ENCODE measurements at regions not wholly inside any gene's neighbourhood (a gene's known extent, or its start where the extent isn't known, plus 50 kb on each side); places are given as distances from the start of the nearest gene placed in this dataset.

DNA sequence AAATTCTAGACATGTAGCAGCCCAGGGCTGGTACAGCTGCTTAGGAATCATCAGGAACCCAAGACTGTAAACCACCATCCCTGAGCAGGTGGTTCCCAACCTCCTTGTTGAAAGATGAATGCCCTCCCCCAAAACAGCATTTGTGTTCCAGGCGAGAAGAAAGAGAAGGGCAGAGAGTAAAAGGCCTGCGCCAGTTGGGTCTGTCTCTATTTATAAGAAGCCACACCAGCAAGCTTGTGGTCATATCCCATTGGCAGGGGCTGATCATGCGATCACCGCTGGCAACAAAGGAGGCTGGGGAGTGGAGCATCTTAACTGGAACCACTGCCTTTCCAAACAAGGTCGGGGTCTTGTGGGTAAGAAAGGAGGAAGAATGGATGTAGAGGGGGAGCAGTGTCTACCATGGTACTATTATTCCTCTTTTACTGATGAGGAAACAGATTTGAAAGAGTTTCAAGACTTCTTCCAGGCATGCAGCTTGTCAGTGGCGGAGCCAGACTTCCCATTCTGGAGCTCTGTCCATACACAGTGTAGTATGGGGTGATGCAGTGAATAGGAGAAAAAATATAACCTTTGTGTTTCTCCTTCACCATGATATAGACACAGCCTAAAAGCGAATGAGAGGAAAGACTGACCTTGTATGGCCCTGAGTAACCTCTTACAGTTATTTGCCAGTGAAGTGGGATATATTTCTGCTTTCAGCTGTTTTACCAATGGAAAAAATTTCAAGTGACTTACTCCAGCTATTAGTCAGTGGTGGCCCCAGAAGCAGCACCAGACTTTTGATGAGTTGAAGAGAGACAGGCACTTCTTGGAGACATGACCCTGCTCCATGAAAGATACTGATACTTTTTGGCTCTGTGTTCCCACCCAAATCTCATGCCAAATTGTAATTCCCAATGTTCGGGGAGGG, 222.6 kb downstream of the ABHD5 start:
- DNase-seq (ENCODE audit: low read depth), result no peak
- in situ Hi-C loops (cut with HindIII; ENCODE audit: low pct_unique_long_range_greater_than_20kb, low sequenced_read_pairs), result no loop called here

DNA sequence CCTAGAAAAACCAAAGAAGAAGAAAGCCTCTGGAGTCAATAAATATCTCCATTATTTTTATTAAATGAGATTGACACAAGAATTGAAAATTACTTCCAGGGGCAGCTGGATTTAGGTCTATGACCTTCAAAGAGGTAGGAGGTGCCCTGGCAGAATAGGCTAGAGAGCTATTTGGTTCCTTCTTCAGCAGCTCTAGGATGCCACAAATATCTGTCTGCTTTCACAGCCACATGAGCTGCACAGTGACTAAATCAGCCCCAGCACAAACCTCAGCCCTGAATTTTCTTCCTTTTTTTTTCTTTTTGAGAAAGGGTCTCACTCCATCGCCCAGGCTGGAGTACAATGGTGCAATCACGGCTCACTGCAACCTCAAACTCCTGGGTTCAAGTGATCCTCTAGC, 223.5 kb downstream of the ABHD5 start:
- DNase-seq (ENCODE audit: low read depth), result no peak
- in situ Hi-C loops (cut with HindIII; ENCODE audit: low pct_unique_long_range_greater_than_20kb, low sequenced_read_pairs), result no loop called here

DNA sequence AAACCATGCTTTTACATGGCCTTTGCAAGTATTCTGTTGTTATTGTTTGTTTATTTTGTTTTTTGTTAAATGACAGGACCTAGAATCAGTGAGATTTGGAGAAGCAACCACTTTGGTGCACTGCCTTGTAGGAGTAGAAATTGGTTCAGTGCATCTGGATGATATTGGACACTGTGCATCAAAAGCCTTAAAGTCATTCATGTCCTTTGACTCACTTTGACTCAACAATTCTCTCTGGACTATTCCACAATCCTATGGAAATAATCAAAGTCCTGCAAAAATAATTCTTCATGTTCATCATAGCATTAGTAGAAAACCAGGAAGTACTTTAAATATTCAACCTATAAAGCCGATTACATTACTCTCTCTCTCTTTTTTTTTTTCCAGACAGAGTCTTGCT, 224.8 kb downstream of the ABHD5 start:
- in situ Hi-C loops (cut with HindIII; ENCODE audit: low pct_unique_long_range_greater_than_20kb, low sequenced_read_pairs), result no loop called here
- no peak for DNase-seq (ENCODE audit: low read depth)

DNA sequence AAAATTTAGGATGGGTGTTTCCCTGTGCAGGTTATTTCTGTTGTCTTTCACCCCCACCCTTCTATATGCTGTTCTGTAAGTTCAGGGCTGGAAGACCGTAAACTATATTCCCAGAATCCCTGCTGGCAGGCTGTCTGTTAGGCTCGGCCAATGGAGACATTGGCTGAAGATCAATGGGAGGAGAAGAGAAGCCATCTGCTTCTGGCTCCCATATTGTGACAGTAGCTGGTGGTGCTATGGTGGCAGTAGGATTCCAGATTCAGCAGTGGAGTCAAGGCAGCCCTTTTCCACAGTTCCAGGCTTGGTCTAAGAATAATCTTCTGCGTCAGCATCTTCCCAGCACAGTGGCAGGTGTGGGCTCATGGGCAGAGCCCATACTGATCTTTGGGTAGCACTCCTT, 226.6 kb downstream of the ABHD5 start:
- DNase-seq (ENCODE audit: low read depth), result no peak
- in situ Hi-C loops (cut with HindIII; ENCODE audit: low pct_unique_long_range_greater_than_20kb, low sequenced_read_pairs), result no loop called here

DNA sequence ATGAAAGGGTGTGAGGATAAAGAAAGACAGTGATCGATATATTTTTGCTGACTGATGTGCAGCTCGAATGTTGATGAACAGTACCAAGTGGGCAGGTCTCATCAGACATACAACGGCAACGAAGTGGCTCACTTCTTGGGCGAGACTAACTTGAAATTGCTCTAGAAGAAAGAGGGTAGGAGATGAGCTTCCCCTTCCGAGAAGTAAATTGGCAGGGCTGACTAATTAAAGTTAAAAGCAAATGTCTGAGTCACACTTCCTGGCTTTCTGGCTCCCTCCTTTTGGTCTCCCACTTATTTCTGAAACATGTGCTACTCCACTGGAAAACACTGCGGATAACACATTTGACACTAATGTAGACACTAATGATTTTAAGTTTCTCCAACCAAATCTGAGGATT, 228.3 kb downstream of the ABHD5 start:
- in situ Hi-C loops (cut with HindIII; ENCODE audit: low pct_unique_long_range_greater_than_20kb, low sequenced_read_pairs), result no loop called here
- DNase-seq (ENCODE audit: low read depth), result no peak

DNA sequence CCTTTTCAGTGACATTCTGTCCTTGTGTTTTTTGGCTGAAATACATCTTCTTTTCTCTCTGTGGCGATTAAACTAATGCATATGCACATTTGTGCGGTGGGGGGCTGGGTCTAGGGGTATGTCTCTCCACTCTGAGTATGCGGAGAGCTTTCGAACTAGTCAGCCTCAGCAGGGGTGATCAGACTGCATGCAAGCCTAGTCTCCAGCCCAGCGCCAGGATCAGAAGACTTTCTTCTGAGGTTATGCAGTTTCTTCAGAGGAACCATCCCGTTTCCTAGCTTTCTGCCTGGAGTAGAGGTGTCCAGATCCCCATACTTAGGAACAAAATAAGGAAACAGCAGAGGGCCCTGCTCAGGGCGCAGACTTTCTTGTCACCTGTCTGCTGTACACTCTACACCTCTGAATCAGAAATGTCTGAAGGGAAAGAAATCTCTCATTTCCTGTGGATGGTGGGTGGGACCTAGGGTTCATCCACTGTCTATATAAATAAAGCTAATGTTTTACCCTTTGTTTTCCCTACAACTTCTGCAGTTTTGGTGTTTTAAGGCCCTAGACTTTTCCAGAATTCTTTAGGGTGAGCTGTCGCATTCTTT, 230.4 kb downstream of the ABHD5 start:
- in situ Hi-C loops (cut with HindIII; ENCODE audit: low pct_unique_long_range_greater_than_20kb, low sequenced_read_pairs), result no loop called here
- DNase-seq (ENCODE audit: low read depth), result no peak

DNA sequence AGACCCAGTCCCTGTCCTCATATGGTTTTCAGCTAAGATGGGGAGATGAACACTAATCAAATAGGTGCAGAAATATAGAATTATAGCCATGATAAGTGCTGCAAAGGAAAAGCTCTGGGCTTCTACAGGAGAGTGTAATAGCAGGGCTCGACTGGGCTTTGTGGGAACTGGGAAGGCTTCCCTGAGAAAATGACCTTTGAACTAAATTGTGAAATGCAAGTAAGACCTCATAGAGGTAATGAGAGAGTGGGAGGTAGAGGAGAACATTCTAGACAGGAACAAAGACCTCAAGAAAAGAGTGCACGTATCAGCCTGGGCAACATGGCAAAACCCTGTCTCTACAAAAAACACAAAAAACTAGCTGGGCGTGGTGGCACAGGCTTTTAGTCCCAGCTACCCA, 231.6 kb downstream of the ABHD5 start:
- DNase-seq (ENCODE audit: low read depth), result no peak
- in situ Hi-C loops (cut with HindIII; ENCODE audit: low pct_unique_long_range_greater_than_20kb, low sequenced_read_pairs), result no loop called here

DNA sequence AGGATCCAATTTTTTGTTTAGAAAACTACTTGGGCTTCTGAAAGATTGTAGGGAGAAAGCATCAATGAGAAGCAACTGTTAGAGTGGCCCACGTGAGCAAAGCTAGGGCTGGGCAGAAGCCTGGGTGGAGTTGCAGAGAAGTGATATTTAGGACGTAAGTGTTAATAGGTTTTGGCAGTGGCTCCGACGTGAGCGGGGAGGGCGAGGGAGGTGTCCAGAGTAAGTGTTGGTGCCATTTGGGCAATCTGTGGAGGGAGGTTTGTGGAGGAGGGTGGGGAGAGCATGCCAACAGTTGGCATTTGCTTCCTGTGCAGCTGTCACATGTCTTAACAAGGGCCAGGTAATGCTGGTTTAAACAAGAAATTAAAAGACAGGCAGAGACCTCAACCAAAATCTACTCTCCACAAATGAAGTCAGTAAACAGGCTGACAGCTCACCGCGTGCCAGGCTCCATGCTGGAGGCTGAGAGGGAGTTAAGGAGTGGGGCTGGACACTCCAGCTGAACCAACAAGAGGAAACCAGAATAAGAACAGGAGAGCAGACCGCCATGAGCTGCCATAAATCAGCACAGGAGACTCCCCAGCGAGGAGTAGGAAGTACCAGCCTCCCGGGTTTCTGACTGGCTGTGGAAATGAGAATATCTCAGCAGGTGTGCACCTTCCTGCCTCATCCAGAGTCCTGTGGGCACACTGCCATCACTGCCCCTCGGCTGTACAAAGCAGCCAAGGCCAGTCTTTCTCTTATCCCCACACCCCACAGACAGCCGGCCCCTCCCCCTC, 232.6 kb downstream of the ABHD5 start:
- in situ Hi-C loops (cut with HindIII; ENCODE audit: low pct_unique_long_range_greater_than_20kb, low sequenced_read_pairs), result no loop called here
- DNase-seq (ENCODE audit: low read depth), result no peak

DNA sequence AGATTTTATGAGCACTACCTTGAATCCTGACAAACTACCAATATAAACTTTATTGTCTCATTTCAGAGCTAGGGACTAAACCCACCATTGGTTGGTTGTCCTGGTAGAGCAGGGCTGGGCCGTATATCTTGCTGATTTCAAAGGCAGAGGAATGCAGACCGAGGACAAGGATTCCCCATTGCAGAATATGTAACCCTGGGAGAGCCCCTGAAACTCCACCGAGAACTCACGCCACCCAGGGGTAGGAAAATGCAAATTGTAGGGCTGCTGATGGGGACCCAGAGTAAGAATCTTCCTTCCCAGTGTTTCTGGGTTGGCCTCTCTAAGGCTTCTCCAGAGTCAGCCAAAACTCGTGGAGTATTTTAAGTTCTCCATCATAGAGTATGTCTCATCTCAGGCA, 235.3 kb downstream of the ABHD5 start:
- in situ Hi-C loops (cut with HindIII; ENCODE audit: low pct_unique_long_range_greater_than_20kb, low sequenced_read_pairs), result no loop called here
- DNase-seq (ENCODE audit: low read depth), result no peak

DNA sequence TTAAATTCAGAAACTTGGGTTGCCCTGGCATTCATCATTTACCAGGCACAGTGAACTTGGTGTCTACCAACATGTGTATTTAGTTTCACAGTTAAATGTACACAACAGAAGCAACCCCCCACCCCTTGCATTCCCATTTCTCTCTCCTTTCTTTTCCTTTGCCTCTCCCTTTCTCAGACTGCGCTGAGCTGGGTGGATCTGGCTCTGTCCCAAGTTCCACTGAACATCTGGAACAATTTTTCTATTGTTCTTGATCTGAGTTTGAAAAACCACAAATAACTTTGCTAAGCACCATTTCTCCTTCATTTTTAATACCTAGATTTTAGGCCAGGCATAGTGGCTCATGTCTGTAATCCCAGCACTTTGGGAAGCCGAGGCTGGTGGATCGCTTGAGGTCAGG, 242.2 kb downstream of the ABHD5 start:
- in situ Hi-C loops (cut with HindIII; ENCODE audit: low pct_unique_long_range_greater_than_20kb, low sequenced_read_pairs), result no loop called here
- DNase-seq (ENCODE audit: low read depth), result no peak

DNA sequence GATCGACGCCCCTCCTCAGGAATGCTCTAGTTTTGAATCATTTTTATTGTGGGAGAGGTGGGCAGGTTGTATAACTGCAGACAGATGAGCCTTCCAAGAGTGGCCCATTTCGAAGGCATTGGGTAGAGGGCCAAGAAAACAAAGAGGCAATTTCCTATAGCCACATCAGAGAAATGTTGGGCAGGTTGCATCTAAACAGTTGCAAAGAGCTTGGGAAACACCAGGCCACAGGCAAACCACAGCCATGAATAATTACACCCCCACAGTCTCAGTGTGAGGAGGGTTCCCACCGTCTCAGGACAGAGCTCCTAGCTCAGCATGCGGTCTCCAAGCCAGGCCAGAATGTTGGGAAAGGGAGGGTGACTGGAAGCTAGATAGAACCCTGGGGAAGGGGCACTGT, 257.3 kb downstream of the ABHD5 start:
- DNase-seq (ENCODE audit: low read depth), result no peak
- in situ Hi-C loops (cut with HindIII; ENCODE audit: low pct_unique_long_range_greater_than_20kb, low sequenced_read_pairs), result no loop called here

DNA sequence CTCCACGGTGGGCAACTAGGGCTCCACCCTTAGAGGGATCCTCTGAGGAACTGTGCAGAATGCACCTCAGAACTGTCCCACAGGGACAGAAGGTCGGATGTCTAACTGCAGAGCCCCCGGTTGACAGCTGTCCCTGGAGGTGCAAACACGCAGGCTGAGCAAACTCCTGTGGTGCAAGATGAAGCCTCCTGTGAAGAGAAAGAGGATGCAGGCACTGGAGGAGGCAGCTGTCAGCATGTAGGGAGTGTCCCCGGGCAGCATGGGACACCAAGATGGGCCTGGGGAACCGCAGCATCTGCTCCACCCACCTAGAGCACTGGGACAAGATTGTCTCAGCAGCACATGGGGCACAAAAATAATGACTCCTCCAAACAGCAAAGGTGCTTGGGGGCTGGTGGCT, 258.9 kb downstream of the ABHD5 start:
- no peak for DNase-seq (ENCODE audit: low read depth)
- in situ Hi-C loops (cut with HindIII; ENCODE audit: low pct_unique_long_range_greater_than_20kb, low sequenced_read_pairs), result no loop called here

DNA sequence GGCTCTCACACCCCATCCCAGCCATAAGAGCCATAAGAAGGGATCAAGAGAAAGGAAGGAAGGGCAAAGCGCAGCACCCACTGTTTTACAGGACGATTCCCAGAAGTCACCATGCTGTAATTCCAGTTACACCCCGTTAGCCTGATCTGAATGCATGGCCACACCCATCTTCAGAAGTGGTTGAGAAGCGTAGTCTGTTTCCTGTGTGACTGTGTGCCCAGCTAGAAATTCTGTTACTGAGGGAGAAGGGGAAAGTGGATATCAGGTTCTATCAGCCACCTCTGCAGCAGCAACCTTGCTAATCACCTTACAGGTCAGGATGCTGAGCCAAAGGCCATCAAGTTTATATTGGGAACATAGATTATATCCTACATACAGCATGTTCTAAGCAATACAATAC, 260.0 kb downstream of the ABHD5 start:
- in situ Hi-C loops (cut with HindIII; ENCODE audit: low pct_unique_long_range_greater_than_20kb, low sequenced_read_pairs), result no loop called here
- DNase-seq (ENCODE audit: low read depth), result no peak

DNA sequence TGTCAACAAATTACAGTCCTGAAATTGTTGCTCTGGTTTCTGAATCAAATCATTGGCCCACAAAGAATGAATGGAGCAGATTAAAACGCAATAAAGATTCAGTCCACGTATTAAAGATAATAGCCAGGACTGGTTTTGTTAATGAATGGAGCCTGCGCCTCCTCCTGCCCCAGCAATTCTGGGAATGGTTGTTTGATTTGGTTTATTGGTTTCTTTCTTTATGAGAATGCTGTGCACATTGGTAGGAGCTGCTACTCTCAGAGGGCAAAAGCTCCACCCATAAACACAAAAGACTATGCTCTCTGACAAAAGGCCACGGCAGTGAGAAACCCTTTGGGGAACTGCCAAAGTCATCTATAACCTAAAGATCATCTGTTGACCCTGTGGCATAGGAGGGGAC, 261.1 kb downstream of the ABHD5 start:
- in situ Hi-C loops (cut with HindIII; ENCODE audit: low pct_unique_long_range_greater_than_20kb, low sequenced_read_pairs), result no loop called here
- DNase-seq (ENCODE audit: low read depth), result no peak

DNA sequence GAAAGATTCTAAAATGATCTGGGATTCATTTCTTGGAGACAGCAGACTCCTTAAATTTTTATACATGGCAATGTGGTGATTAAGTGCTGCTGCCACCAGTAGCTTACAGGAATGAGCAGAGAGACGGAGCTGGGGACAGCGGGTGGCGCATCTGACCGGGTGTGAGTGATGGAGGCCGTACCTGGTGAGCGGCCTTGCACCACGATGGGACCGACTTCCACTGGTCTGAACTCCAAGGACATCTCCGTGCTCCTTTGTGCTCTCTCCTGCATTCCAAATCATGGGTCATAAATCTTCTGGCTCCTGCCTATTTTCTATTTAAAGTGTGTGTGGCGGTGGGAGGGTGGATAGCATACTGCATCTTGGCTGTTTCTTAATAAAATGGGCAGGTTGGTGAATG, 262.6 kb downstream of the ABHD5 start:
- in situ Hi-C loops (cut with HindIII; ENCODE audit: low pct_unique_long_range_greater_than_20kb, low sequenced_read_pairs), result no loop called here
- DNase-seq (ENCODE audit: low read depth), result no peak

DNA sequence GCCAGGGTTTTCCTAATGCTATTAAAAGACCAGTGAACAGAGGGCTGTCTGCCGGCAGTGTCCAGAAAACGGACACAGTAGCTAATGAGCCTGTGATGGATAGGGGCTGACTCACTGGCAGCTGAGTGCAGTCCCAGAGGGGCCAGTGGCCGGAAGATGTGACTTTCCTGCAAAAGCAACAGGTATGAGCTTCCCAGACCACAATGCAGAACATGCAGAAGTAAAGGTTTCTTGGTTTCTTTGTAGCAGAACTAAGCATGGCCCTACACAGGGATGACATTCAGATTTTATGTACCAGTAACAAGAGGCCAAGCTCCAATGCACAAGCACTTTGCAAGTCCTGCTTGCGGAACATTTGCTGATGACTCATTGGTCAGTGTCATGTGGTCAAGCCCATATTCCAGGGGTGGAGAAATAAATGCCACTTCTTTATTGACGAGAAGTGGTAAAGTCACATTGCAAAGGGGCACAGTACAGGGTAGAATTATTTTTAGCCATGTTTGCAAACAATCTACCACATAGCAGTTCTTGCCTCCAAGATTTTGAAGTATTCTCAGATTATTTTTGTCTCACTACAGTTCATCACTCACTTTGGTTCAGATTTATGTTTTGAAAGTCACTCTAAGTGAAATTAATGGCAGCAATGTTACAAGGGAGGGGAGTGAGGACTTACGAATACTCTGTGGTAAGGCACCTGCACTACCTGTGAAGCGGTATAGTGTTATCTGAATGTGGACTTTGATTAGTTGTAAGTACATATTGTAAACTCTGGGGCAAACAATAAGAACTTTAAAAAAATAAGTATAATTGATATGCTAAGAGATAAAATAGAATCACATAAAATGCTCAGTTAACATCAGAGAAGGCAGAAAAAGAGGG, 263.3 kb downstream of the ABHD5 start:
- in situ Hi-C loops (cut with HindIII; ENCODE audit: low pct_unique_long_range_greater_than_20kb, low sequenced_read_pairs), result no loop called here
- DNase-seq (ENCODE audit: low read depth), result peak; percentile 85

DNA sequence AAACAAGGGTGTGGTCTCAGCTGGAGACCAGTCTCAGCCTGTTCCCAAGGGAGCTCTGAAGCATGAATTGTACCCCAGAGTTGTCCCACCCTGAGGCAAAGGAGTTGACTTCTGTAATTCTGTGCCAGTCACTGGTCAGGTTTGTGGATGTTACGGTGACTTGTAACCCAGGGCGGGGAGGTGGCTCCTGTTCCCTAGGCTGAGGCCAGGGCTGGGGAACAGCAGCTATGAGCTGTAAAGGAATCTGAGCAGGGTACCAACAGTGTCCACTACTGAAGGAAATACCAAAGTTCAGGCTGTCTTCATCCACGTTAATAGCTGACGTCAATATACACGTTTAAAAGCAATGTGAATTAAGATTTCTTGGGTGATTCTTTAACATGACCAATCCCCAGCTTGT, 266.2 kb downstream of the ABHD5 start:
- no peak for DNase-seq (ENCODE audit: low read depth)
- in situ Hi-C loops (cut with HindIII; ENCODE audit: low pct_unique_long_range_greater_than_20kb, low sequenced_read_pairs), result no loop called here

DNA sequence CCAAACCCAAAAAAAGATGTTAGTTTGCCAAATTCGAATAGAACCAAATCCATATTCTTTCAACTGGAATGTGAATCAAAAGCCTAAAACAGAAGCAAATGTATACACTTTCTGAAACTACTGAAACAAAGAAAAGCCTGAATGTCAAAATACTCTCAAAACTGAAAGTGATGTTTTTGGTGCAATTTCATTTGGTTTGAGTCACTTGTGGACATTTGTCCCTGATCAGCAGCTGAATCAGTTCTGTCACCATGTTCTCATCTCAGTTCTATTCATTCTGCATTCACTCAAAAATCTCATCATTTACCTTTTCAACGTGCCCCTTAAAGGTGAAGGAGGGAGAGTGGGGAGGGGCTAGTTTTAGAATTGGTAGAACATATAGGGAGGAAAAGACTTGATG, 266.8 kb downstream of the ABHD5 start:
- in situ Hi-C loops (cut with HindIII; ENCODE audit: low pct_unique_long_range_greater_than_20kb, low sequenced_read_pairs), result no loop called here
- DNase-seq (ENCODE audit: low read depth), result no peak
